GM12864 (cell line): ENCODE measurements at regions not wholly inside any gene's neighbourhood (a gene's known extent, or its start where the extent isn't known, plus 50 kb on each side); places are given as distances from the start of the nearest gene placed in this dataset.
"Not testable (repeated sequence)": the region's sequence is repeated elsewhere in the genome, so short reads cannot be mapped to it uniquely, and the experiment has no call there.

Source experiments
- DNase-seq: peaks from one replicate; pipeline ENCODE4 v3.0.0-alpha.2; 2011; ENCODE audit warnings: low read depth
- H3K4me3 ChIP-seq: 2 replicates; pipeline ENCODE4 v1.5.1; 2011; ENCODE audit warnings: mild to moderate bottlenecking, low read depth, low read length, control low read depth
- CTCF ChIP-seq: IDR thresholded peaks from 2 replicates; pipeline ENCODE4 v1.5.1; 2011; ENCODE audit warnings: low read depth, mild to moderate bottlenecking, moderate library complexity, low read length, control low read depth, inconsistent platforms; ENCODE audit errors: missing control alignments

DNA sequence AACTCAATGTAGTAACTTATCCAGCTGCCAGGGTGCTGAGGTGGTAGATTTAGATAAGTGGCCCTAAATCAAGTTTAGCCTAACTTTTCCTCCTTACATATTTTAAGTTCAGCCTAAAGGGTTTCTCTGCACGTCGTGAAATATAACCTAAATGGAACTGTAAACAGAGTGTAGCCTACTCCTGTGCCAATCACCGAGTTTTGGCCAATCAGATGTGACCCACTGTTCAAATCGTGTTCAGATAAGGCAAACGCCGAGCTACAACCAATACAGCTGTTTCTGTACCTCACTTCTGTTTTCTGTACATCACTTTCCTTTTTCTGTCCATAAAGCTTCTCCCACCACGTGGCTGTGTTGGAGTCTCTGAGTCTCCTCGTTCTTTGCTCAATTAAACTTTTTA is 904.2 kb upstream of the POT1 start:
- no peak for DNase-seq
- no peak for TF ChIP-seq CTCF
- H3K4me3 ChIP-seq, result no peak overlapping the region

DNA sequence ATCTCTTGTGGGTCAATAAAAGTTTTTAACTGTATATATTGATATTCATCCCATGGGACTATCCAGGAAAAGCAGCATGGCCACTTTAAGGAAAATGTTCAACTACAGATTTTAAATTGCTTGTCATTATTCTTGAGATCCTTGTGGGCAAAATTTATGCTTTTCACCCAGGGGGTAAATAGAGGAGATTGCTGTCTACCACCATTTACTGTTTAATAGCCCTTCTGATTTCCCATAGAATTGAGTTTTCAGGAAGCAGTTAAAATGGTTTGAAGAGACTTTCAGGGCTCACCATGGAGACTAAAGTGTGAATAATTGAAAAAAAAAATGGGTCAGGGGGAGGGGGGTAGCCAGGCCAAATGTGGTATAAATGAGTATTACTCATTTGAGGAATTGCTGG is 901.1 kb upstream of the POT1 start:
- H3K4me3 ChIP-seq, result no peak overlapping the region
- TF ChIP-seq CTCF, result no peak
- no peak for DNase-seq

- no peak for TF ChIP-seq CTCF
- no peak overlapping the region for H3K4me3 ChIP-seq
- DNase-seq, result no peak
Observed at GRCh38 chr7:125828153-125828700, 898.6 kb upstream of the POT1 start.

DNA sequence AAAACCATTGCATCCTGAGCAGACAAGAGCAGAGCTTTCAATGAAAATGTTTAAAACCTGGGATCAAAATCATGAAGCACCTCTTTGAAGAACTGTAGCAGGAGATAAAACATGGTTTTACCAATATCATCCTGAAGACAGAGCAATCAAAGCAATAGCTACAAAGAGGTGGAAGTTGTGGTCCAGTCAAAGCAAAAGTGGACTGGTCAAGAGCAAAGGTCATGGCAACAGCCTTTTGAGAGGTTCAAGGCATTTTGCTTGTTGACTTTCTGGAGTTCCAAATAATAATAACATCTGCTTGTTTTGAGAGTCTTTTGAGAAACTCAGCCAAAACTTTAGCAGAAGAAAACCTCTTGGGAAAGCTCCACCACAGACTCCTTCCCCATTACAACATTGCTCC is 893.9 kb upstream of the POT1 start:
- no peak for TF ChIP-seq CTCF
- DNase-seq, result no peak
- H3K4me3 ChIP-seq, result no peak overlapping the region

DNA sequence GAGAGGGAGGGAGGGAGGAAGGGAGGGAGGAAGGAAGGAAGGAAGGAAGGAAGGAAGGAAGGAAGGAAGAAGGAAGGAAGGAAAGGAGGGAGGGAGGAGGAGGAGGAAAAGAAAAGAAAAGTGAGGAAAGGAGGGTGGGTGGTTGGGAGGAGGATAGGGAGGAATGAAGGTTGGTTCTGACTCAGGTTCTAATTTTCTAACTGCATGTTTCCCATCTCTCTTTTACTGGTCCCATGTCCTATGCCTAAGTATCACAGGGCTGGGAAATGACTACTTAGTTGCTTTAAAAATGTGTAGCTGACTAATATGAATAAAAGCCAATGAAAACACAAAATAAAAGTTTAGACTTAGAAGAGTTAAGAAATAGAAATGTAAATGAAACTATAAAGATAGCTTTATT is 890.9 kb upstream of the POT1 start:
- H3K4me3 ChIP-seq, result no peak overlapping the region
- no peak for TF ChIP-seq CTCF
- no peak for DNase-seq

GRCh38 chr7:125814100-125814499 is 884.5 kb upstream of the POT1 start:
- TF ChIP-seq CTCF, result no peak

GRCh38 chr7:125806491-125806890 is 876.9 kb upstream of the POT1 start:
- not testable (repeated sequence) for DNase-seq, H3K4me3 ChIP-seq

More at GRCh38 chr7:125814100-125814499, 884.5 kb upstream of the POT1 start:
- DNase-seq, result no peak
- no peak overlapping the region for H3K4me3 ChIP-seq

GRCh38 chr7:125804273-125804672 is 874.6 kb upstream of the POT1 start:
- TF ChIP-seq CTCF, result no peak
- no peak for DNase-seq
- H3K4me3 ChIP-seq, result no peak overlapping the region
